GM18508 (cell line): ENCODE measurements at regions not wholly inside any gene's neighbourhood (a gene's known extent, or its start where the extent isn't known, plus 50 kb on each side); places are given as distances from the start of the nearest gene placed in this dataset.

Experiments used
- ATAC-seq: cut with Tn5 transposase; IDR thresholded peaks from one replicate; pipeline ENCODE4 v1.9.1; 2021; ENCODE audit warnings: moderate number of reproducible peaks; ENCODE audit not compliant: insufficient read depth, unreplicated experiment

DNA sequence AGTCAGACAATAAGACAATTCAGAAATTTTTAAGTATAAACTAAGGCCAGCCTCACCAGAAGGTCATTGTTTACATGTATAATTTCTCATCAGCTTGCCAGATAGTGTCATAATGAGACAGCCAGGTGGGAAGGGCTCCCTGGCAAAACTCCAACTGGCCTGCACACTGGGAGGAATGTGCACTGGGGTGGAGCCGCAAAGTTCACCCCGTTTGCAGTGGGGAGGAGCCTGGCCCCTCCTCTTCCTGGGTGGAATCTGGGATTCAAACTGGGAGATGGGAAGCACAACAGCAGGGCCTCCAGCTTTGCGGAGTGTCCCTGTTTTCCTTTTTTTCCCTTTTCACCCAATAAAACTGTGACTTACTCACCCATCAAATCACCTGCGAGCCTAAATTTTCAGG is 329.9 kb downstream of the SMARCA1 start:
- ATAC-seq: no peak

DNA sequence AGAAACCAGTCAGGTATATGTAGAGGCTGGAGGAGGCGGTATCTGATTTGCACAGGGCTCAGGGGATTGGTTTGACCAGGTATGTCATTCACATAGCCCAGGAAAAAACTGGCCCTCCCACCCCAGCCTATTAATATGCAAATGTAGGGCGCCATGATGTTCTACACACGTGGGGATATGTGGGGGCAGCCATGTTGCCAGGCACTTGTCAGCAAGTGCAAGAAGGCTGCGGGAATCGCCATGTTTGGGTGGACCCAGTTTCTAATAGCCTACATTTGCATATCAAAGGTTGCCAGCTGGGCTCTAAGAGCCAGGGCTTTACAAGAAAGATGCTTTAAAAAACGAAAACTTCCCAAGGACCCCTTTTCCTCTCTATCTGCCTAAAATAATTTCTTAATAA is 335.1 kb downstream of the SMARCA1 start:
- ATAC-seq: no peak

DNA sequence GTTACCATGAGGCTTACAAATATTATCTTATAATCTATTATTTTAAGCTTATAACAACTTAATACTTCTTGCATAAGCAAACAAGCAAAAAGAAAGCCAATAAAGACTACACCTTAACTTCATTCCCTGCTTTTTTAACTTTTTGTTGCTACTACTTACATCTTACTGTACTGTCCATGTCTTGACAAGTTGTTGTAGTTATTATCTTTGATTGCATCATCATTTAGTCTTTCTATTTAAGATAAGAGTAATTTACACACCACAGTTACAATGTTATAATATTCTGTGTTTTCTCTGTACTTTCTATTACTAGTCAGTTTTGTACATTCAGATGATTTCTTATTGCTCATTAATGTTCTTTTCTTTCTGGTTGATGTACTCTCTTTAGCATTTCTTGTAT is 346.6 kb downstream of the SMARCA1 start:
- ATAC-seq: no peak

GRCh38 chrX:129161108-129161507 is 362.2 kb downstream of the SMARCA1 start:
- ATAC-seq: no peak

DNA sequence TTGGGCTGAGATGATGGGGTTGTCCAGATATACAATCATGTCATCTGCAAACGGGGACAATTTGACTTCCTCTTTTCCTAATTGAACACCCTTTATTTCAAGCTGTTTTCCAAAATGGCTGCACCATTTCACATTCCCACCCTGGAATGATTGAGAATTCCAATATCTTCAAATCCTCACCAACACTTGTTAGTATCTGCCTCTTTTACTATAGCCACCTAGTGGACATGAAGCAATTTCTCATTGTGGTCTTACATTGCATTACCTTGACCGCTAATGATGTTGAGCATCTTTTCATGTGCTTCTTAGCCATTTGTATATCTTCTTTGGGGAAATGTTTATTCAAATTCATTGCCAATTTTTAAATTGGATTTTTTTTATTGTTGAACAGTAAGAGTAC is 364.8 kb downstream of the SMARCA1 start:
- no peak for ATAC-seq

DNA sequence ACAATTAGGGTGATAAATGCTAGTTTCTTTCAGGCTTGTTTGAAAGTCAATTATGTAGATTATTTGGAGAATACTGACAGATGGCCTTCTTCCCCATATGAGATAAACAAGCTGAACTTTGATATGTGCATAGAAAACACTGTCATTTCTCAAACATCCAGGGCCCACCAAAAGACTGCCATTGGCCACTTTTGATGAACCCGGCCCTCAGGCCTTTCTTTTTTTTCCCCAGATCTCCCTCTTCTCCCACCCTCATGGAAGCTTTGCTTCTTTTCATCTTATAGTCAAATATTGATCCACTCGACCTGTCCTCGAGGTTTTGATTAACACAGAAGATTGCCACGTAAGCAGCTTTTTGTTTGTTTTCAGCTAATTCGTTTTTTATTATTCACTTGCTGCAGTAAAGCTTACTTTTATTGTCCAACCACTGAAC is 377.4 kb downstream of the SMARCA1 start:
- ATAC-seq: no peak

GRCh38 chrX:129145385-129145784 is 377.9 kb downstream of the SMARCA1 start:
- ATAC-seq: no peak

- no peak for ATAC-seq
Observed at GRCh38 chrX:129144172-129145038, 378.9 kb downstream of the SMARCA1 start.

GRCh38 chrX:129139837-129140598 is 383.3 kb downstream of the SMARCA1 start:
- ATAC-seq: no peak

DNA sequence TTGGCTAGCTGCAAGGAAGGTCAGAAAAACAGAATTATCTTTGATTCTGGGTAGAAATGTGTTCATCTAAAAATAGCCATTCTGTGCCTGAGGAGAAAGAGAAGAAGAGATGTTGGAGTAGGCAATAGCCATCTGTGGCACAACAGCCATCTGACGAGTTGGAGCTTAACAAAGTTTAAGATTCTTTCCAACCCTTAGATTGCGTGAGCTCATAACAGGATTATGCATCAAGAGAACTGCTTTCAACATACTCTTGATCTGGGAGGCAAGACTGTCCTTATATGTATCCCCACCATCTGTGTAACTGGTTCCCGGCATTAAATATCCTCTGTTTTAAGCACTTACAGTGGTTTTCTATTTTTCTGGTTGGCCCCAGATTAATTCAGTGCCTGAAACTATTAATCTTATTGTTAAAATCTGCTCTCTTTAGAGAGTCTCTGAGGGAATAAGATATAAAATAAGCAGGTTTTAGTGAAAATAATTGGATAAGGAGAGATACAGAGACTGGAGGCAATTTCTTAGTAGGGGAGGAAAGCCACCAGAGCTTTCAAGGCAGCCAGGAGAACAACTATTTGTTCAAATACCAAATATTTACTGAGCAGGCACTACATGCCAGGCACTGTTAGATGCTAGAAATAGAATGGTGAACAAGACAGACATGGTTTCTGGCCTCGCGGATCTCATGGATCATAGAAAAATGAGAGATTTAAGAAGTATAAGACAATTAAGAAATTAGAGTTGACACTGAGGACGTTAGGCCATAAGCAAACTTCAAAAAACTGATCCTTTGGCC is 398.0 kb downstream of the SMARCA1 start:
- no peak for ATAC-seq

DNA sequence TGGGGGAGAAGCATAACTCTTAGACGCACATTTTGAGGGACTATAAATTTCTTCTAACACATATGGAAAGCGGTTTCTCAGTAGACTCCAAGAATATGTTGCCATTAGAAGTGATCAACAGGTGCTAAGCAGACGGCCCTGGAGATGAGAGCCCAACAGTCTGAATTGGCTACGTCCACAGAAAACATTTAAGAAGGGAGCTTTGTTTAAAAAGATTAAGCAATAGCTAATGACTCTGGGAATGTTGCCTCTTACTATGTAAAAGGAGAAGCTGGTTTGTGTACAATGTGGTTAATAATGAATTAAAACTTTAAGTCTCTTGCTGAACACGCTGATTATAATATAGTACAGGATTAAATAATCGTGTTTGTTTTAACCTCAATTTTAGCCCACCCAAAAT is 399.5 kb downstream of the SMARCA1 start:
- no peak for ATAC-seq

DNA sequence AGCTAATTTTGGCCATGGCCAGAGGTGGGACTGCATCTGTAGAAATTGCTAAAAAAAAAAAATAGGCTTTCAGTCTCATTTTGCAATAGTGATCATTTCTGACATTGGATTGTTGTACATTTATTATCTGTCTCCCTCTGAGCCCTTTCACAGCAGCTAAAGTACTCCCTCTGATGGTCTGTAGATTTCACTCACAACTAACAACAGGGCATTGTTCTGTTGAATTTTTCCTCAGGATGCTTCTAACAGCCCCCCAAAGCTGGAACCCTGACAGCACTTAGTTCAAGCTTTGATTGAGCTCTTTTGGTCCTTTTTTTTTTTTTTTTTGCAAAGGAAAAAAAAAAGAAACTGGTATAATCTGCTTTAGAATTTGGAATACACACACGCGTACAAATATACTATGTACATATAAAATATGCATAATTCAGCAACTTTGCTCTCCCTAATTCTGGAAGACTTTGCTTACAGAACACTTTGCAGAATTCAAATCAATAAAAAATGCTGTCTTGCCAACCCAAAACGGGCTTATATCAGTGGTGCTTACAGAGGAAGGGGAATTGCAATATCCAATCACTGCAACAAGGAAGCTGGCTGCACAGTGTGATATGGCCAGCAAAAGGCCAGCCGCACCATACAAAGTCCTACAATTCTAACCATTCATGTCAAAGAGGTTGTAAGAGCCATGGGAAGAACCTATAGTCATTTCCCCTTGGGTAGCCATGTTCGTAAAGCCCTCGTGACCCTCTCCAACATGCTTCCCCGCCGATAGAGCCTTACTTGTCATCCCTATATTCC is 406.4 kb downstream of the SMARCA1 start:
- ATAC-seq: no peak

- ATAC-seq: no peak
Observed at GRCh38 chrX:129115935-129116334, 407.4 kb downstream of the SMARCA1 start.

DNA sequence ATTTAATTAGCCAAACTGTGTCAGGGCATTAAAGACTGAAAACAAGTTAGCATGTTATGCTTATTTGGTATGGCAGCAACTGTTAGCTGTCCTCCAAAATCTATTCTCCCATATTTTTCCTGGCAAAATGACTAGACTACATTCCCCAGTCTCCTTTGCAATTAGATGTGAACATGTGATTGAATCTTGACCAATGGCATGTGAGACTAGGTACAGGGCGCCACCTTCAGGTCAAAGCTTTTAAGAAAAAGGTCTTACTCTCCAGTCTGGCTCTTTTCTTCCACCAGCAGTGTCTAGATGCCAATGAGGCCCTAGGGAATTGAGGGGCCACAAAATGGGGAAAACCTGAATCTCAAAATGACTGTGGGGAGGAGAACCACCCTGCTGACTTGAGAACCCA is 408.2 kb downstream of the SMARCA1 start:
- peak; percentile 86 for ATAC-seq

DNA sequence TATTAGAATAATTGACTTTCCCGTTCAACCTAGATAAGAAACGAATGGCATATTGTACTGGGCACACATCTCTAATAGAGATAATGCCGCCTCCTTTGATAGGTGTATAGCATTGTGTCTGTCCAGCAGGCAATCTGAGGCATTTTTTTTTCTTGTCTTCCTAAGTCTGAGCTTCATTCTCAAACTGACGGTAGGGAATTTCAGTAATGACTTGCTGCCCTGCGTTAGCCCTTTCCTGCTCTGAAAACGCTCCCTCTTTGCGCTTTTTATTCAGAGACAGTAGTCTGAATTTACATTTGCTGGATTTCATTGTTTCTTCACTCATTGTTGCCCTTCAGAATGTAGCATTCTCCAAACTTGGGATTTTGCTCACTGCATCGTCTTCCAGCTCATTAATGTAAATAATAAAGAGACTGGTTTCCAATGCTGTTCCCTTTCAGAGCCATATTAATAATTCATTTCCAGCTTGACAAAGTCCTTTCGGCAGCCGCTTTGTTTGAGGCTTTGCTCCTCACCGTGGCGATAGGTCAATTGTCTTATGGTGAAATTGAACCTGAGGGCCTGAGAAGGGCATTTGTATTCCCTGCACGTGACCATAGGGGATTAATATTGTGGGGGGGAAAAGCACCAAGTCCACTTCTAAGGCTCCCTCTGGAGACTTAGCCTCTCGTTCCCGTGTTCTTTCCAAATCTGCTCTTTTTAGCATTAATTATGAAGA is 412.1 kb downstream of the SMARCA1 start:
- ATAC-seq: no peak

DNA sequence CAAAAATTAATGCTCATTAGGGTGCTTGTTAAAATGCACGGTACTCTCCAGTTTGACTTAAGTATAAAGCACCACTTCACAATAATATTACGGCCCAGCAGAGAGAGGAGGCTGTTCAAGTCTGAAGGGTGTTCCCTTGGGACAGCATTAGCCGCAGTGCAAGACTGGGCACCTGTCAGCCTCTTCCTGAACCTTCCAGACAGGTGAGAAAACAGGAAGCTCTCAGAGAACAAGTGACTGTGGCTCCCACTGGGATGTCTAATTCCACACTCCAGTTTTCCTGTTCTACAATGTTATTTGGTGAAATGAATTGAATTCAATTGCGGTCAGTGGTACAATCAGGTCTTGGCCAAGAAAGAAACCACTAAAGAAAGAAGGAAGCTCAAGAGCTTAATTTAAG is 414.4 kb downstream of the SMARCA1 start:
- no peak for ATAC-seq

GRCh38 chrX:129099207-129099606 is 424.1 kb downstream of the SMARCA1 start:
- no peak for ATAC-seq

GRCh38 chrX:129097668-129098067 is 425.6 kb downstream of the SMARCA1 start:
- ATAC-seq: no peak

- no peak for ATAC-seq
Observed at GRCh38 chrX:129093706-129094105, 429.6 kb downstream of the SMARCA1 start.
